ENCODE measurements at regions not wholly inside any gene's neighbourhood (a gene's known extent, or its start where the extent isn't known, plus 50 kb on each side); places are given as distances from the start of the nearest gene placed in this dataset.

DNA sequence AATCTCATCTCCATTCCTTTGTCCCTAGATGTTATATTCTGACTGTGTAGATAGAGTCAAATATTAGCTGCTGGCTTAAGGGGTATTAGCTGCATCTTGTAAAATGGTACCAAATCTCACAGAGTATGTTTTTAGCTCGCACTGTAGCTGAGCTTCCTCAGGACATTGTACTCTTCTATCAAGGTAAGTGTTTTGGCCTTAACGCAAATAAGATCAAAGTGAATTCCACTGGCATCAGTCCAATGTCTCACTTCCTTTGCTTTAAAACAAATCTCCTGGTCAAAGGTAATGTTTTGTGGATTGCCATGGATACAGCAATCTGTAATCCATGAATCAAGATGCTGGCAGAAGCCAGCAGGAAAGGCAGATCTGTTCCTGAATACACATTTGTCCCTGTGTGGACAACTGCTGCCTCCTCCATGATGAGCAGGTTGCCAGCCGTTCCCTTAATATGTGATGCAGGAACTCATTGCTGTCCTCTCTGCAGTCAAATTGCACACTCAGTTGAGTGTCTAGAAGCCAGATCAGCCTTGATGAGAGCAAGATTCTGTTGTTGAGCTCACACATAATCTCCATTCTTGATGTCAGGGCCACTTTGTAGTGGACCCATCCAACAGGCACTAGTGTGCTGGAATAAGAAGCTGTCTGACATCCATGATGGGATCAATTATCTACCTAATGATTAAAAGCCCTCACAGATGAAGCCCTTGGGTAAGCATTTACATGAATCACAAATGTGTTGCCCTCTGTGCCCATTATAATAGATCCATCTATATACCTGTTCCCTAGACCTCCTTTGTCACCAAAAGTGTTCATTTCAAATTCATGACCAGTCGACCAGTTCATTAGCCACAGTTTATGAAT lies 96.6 kb upstream of the AGTR1 start:
- peak; percentile 14 for DNase-seq (ENCODE audit: extremely low read depth, low read depth, low spot score)

- DNase-seq (ENCODE audit: extremely low read depth, low read depth, low spot score) = no peak
Observed at GRCh38 chr3:148601766-148602685, 95.7 kb upstream of the AGTR1 start.

DNA sequence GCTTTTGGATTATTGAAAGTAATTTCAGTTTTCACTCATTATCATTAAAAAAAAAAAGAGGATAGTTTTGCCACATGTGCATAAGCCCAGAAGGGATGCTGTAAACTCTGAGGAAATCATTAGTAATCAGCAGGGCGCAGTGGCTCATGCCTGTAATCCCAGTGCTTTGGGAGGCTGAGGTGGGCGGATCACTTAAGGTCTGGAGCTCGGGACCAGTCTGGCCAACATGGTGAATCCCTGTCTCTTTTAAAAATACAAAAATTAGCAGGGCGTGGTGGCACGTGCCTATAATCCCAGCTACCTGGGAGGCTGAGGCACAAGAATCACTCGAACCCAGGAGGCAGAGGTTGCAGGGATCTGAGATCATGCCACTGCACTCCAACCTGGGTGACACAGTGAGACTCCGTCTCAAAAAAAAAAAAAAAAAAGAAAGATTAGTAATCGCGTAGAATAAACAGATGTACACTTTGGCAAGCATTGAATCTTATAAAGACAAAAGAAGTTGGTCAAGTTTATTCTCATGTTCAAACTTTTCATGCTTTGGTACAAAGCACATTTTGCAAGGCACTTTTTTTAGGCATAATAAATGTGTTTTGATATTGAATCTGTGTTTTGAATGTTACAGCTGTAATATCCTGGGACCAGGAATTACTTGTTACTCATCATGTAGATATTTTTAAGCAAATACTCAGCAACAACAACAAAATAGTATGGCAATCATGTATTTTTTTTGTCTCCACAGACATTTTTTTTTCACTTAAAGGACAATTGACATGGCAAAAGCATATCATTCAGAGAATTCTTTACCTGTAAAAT lies 93.2 kb upstream of the AGTR1 start:
- no peak for DNase-seq (ENCODE audit: extremely low read depth, low read depth, low spot score)

DNA sequence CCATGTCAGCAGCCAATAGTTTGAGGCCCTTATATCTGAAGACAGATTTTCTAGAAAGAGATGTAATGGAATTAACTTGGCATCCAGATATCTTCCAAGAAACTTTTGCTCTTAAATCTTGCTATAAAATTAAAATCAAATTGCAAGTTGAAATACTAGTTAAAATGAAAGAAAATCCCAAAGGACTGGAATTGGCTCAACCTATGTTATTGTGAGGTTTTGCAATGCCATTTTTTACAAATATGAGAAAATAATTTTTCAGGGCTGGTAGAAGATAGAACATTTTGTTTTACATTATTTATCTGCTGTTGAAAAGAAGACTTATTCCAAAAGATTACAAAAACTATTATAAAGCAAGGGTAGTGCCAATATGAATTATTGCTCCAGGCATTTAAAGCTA lies 92.2 kb upstream of the AGTR1 start:
- DNase-seq (ENCODE audit: extremely low read depth, low read depth, low spot score) = no peak

- no peak for DNase-seq (ENCODE audit: extremely low read depth, low read depth, low spot score)
Observed at GRCh38 chr3:148606979-148607378, 90.7 kb upstream of the AGTR1 start.

GRCh38 chr3:148607491-148607890 lies 90.2 kb upstream of the AGTR1 start:
- no peak for DNase-seq (ENCODE audit: extremely low read depth, low read depth, low spot score)

DNA sequence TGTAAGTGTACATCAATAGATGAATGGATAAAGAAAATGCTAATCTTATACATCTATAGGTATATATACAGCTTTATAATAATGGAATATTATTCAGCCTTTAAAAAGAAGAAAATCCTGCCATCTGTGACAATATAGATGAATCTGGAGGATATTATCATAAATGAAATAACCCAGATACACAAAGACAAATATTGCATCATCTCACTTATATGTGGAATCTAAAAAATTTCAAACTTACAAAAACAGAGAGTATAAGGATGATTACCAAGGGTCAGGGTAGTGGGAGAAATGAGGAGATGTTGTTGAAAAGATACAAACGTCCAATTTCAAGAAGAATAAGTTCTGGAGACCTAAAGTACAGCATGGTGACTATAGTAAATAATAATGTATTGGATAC lies 85.4 kb upstream of the AGTR1 start:
- no peak for DNase-seq (ENCODE audit: extremely low read depth, low read depth, low spot score)

DNA sequence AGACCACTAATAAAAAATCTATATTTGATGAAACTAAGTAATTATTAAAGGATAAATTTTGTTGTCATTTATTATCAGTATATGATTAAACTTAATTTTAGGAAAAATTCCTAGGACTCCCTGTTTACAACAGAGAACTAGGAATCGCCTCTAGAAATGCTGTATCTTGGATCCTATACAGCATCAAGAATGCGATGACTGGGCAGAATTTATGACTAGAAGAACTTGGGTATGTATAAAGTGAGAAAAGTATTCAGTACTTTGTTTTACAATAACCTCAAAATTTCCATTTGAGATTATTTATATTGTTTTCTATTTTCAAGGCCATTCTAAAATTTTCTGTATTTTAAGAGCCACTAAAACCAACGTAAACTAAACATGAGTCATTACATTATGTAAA lies 82.3 kb upstream of the AGTR1 start:
- DNase-seq (ENCODE audit: extremely low read depth, low read depth, low spot score) = no peak

GRCh38 chr3:148625095-148625736 lies 72.5 kb upstream of the AGTR1 start:
- no peak for DNase-seq (ENCODE audit: extremely low read depth, low read depth, low spot score)

- DNase-seq (ENCODE audit: extremely low read depth, low read depth, low spot score) = no peak
Observed at GRCh38 chr3:148625991-148626390, 71.7 kb upstream of the AGTR1 start.

DNA sequence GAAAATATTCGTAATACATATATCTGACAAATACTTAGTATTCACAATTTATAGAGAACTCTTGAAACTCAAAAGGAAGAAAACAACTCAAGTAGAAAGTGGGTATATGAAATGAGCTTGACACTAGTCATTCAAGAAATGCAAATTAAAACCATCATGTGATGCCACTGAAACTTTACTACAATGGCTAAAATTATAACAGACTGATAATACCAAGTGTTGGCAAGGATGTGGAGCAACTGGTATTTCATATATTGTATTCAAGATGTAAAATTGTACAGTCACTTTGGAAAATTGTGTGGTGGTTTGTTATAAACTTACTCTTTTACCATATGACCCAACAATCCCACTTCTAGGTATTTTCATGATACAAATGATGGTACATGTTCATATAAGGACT lies 68.7 kb upstream of the AGTR1 start:
- DNase-seq (ENCODE audit: extremely low read depth, low read depth, low spot score) = no peak

GRCh38 chr3:148631124-148631903 lies 66.4 kb upstream of the AGTR1 start:
- DNase-seq (ENCODE audit: extremely low read depth, low read depth, low spot score) = no peak

GRCh38 chr3:148641722-148642121 lies 56.0 kb upstream of the AGTR1 start:
- DNase-seq (ENCODE audit: extremely low read depth, low read depth, low spot score) = no peak

- DNase-seq (ENCODE audit: extremely low read depth, low read depth, low spot score) = no peak
Observed at GRCh38 chr3:148642214-148642613, 55.5 kb upstream of the AGTR1 start.

DNA sequence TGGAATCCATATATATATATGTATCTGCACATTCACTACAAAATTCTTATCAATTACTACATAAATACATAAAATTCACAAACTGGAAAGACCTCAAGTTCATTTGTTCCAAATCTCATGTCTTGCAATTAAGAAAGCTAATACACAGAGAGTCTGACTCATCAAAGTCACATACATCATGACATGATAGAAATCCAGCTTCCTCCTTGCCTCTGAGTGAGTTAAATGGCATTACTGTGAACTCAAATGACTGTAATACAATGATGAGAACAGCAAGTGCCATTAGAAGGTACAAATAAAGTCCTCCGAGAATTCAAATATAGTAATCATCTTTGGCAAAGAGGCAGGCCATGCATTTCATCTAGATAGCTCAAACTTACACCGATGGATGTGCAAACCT lies 55.1 kb upstream of the AGTR1 start:
- DNase-seq (ENCODE audit: extremely low read depth, low read depth, low spot score) = no peak

GRCh38 chr3:148643389-148643840 lies 54.3 kb upstream of the AGTR1 start:
- no peak for DNase-seq (ENCODE audit: extremely low read depth, low read depth, low spot score)

DNA sequence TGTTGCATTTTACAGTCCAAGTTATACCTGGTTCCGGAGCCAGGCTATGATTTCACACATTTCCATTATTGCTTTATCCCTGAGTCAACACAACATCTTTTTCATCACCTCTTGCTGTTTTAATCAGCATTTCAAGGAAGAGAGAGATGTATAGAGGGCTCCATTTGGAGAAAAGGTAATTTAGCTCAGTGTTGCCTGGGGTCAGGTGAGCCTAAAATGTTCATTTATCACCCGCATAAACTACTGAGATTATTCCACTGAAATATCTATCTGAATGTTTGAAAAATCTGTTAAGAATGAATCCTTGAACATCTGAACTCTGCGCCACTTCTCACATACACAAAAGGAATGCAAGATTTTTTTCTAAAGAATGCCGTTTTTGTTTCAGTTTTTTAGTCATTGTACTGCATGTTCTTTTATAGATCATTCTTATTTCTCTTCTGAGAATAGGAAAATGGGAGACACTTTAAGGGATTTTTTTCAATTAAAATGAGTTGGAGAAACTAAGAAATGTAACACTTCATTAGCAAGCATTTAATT lies 51.5 kb upstream of the AGTR1 start:
- no peak for DNase-seq (ENCODE audit: extremely low read depth, low read depth, low spot score)

Measured in glomerular endothelial cell (primary cell).